BJ (cell line): ENCODE measurements at regions not wholly inside any gene's neighbourhood (a gene's known extent, or its start where the extent isn't known, plus 50 kb on each side); places are given as distances from the start of the nearest gene placed in this dataset.

Source experiments
- CTCF ChIA-PET: fragments of 350-600 bp; formaldehyde crosslinking; extraction: SDS; loops from one replicate; lab custom pipeline; 2021; ENCODE audit warnings: antibody characterized with exemption, inconsistent platforms; lab: Yijun Ruan, JAX
- POLR2A ChIA-PET: fragments of 300-600 bp; sonication (Branson Sonifier 250); formaldehyde crosslinking; extraction: SDS; loops from one replicate; lab custom pipeline; 2021; ENCODE audit warnings: antibody characterized with exemption; lab: Charles Lee
- DNase-seq: peaks from one replicate; pipeline ENCODE4 v3.0.0-alpha.2; 2011; ENCODE audit warnings: low read depth
- H3K27me3 ChIP-seq: 2 replicates; pipeline ENCODE4 v1.6.0; 2011; ENCODE audit warnings: low read length; ENCODE audit not compliant: control insufficient read depth, insufficient read depth
- H3K36me3 ChIP-seq: 2 replicates; pipeline ENCODE4 v1.5.1; 2011; ENCODE audit warnings: low read length; ENCODE audit not compliant: control insufficient read depth, insufficient read depth
- H3K4me3 ChIP-seq: 2 replicates; pipeline ENCODE4 v1.5.1; 2011; ENCODE audit warnings: low read depth, mild to moderate bottlenecking, control low read depth, low read length
- TF ChIP-seq, protein P1 (sequence below): IDR thresholded peaks from 2 replicates; pipeline ENCODE4 v1.5.1; 2011; ENCODE audit warnings: low read depth, mild to moderate bottlenecking, control low read depth, inconsistent platforms, low read length, moderate library complexity; ENCODE audit not compliant: insufficient read depth

GRCh38 chrY:14438395-14438794, 85.9 kb upstream of the NLGN4Y start:
- Histone ChIP-seq H3K27me3 (no peaks in the 10 kb centered on the region), H3K4me3 (no peak overlapping the region), H3K36me3 (no peaks in the 10 kb centered on the region)
- TF ChIP-seq, protein P1, sequence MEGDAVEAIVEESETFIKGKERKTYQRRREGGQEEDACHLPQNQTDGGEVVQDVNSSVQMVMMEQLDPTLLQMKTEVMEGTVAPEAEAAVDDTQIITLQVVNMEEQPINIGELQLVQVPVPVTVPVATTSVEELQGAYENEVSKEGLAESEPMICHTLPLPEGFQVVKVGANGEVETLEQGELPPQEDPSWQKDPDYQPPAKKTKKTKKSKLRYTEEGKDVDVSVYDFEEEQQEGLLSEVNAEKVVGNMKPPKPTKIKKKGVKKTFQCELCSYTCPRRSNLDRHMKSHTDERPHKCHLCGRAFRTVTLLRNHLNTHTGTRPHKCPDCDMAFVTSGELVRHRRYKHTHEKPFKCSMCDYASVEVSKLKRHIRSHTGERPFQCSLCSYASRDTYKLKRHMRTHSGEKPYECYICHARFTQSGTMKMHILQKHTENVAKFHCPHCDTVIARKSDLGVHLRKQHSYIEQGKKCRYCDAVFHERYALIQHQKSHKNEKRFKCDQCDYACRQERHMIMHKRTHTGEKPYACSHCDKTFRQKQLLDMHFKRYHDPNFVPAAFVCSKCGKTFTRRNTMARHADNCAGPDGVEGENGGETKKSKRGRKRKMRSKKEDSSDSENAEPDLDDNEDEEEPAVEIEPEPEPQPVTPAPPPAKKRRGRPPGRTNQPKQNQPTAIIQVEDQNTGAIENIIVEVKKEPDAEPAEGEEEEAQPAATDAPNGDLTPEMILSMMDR: no peak
- no peak for DNase-seq
- CTCF ChIA-PET: no interaction called here
- POLR2A ChIA-PET: no interaction called here

DNA sequence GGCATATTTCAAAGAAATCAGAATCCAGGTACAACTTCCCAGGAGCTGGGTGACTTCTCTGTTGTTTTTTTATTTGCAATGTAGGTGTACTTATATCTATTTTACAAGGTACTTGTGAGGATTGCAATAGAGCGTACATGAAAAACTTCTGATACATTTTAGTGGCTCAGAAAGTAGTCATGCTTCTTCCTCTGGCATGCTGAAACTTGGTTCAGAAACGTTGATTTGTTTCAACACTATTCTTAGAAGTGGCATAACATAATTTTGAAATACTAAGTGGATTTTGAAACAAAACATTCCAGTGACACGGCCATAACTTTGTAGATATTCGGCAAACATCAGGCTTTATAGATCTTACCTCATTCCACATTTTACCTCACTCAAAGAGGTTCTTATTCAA, 79.8 kb upstream of the NLGN4Y start:
- ChIA-PET POLR2A (no interaction called here), CTCF (no interaction called here)
- DNase-seq: no peak
- TF ChIP-seq, protein P1: no peak
- Histone ChIP-seq H3K27me3 (no peaks in the 10 kb centered on the region), H3K36me3 (no peaks in the 10 kb centered on the region), H3K4me3 (no peak overlapping the region)

DNA sequence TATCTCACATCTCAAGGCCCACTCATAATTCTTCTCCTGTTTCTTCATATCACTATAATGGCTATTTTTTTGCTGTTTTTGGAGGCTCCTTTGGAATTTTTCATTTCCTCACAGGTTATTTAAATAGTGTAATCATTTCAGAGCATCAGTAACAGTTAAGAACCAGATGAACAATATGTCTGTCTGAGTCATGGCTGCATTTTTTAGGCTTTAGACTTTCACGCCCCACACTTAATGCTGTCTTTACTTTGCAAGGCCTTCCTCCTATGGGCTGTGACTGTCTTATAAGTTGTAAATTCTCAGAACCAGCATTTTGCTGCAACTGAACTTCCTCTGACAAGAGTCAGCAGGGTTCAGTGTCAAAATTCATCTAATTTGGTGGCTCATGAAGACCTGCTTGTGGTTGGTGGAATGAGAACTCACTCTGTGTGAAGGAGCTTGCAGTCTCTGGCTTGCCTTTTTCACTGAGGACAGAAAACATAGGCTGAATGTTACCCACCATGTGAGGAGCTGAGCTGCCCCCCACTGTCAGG, 56.1 kb upstream of the NLGN4Y start:
- CTCF ChIA-PET: no interaction called here
- POLR2A ChIA-PET: no interaction called here
- no peak for DNase-seq
- no peaks in the 10 kb centered on the region for H3K27me3 ChIP-seq
- TF ChIP-seq, protein P1: no peak
- no peaks in the 10 kb centered on the region for H3K36me3 ChIP-seq
- H3K4me3 ChIP-seq: no peak overlapping the region

DNA sequence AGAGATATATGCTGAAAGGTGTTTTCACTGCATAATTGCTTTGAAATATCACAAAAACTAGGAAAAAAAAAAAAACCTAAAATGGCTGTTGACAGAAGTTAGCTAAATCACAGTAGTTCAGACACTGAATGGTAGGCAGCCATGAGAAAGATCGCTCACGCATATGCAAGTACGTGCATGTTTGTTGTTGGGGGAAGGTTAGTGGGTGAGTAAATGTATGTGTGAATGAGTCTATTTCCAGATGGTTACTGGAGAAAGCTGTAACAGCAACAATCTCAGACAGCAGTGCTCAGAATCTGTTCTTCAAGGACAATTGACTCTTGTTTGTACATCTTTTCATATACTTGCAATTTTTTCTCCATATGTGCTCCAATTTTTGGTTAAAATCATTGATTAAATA, 51.9 kb upstream of the NLGN4Y start:
- no peak for DNase-seq
- Histone ChIP-seq H3K36me3 (no peaks in the 10 kb centered on the region), H3K27me3 (no peaks in the 10 kb centered on the region), H3K4me3 (no peak overlapping the region)
- TF ChIP-seq, protein P1: no peak
- CTCF ChIA-PET: no interaction called here
- POLR2A ChIA-PET: no interaction called here

DNA sequence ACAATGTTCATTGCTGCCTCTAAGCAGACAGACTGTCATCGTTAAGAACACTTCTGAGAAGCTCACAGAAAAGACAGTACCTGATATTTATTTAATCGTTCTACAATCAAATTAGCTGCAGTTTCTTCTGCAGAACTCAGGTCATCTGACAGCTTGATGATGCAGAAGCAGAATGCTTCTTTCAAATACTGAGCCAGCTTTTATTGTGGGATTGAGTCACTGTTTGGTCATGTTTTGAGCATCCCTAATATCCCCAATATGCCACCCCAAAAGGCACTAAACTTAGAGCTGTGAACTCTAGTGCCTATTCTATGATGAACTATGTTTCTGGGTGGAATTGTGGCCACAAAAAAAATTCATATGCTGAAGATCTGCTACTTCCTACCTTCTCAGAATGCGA, 51.0 kb upstream of the NLGN4Y start:
- ChIA-PET POLR2A (no interaction called here), CTCF (no interaction called here)
- TF ChIP-seq, protein P1: no peak
- Histone ChIP-seq H3K36me3 (no peaks in the 10 kb centered on the region), H3K27me3 (no peaks in the 10 kb centered on the region), H3K4me3 (no peak overlapping the region)
- DNase-seq: no peak
